Neural cell (in vitro differentiated cells): ENCODE measurements at regions not wholly inside any gene's neighbourhood (a gene's known extent, or its start where the extent isn't known, plus 50 kb on each side); places are given as distances from the start of the nearest gene placed in this dataset.

Source experiments
- H2AFZ ChIP-seq: fragments of 200-600, 300-800 bp; sonication (generic), shearing (Covaris generic); 2 replicates; pipeline ENCODE4 v1.6.0; 2014; ENCODE audit warnings: low read depth, mild to moderate bottlenecking, antibody characterized with exemption, low read length, moderate library complexity
- H3F3A ChIP-seq: fragments of 200-600 bp; shearing (Covaris generic); 2 replicates; pipeline ENCODE4 v1.6.1; 2016; ENCODE audit warnings: mild to moderate bottlenecking, moderate library complexity, mixed read lengths, antibody characterized with exemption, low read length; ENCODE audit not compliant: insufficient read depth, poor library complexity, severe bottlenecking
- H3K27ac ChIP-seq: fragments of 200-600, 300-800 bp; sonication (generic), shearing (Covaris generic); 2 replicates; pipeline ENCODE4 v1.5.1; 2014; ENCODE audit warnings: mild to moderate bottlenecking, low read length, moderate library complexity
- H3K27me3 ChIP-seq: fragments of 300-800, 200-600 bp; sonication (generic), shearing (Covaris generic); 2 replicates; pipeline ENCODE4 v1.6.0; 2014; ENCODE audit warnings: mild to moderate bottlenecking, low read depth, low read length, moderate library complexity; ENCODE audit not compliant: insufficient read depth
- H3K36me3 ChIP-seq: fragments of 300-800, 200-600 bp; sonication (generic), shearing (Covaris generic); 2 replicates; pipeline ENCODE4 v1.5.1; 2014; ENCODE audit warnings: mild to moderate bottlenecking, antibody characterized with exemption, low read length, moderate library complexity; ENCODE audit not compliant: insufficient read depth
- H3K4me2 ChIP-seq: fragments of 300-800, 200-600 bp; sonication (generic), shearing (Covaris generic); 2 replicates; pipeline ENCODE4 v1.6.0; 2014; ENCODE audit warnings: mild to moderate bottlenecking, low read length
- H3K4me3 ChIP-seq: fragments of 300-800, 200-600 bp; sonication (generic), shearing (Covaris generic); 2 replicates; pipeline ENCODE4 v1.5.1; 2014; ENCODE audit warnings: mild to moderate bottlenecking, low read length, moderate library complexity
- H3K79me2 ChIP-seq: fragments of 200-600 bp; shearing (Covaris generic); replicated peaks from 2 replicates; pipeline ENCODE4 v1.6.0; 2014; ENCODE audit warnings: mild to moderate bottlenecking, low read length, moderate library complexity; ENCODE audit not compliant: insufficient read depth
- H3K9ac ChIP-seq: fragments of 300-800, 200-600 bp; sonication (generic), shearing (Covaris generic); 2 replicates; pipeline ENCODE4 v1.6.1; 2016; ENCODE audit warnings: mild to moderate bottlenecking, low read length, mixed read lengths
- H3K9me2 ChIP-seq: fragments of 200-600 bp; shearing (Covaris generic); 2 replicates; pipeline ENCODE4 v1.6.1; 2016; ENCODE audit warnings: mild to moderate bottlenecking, low read length, mixed read lengths; ENCODE audit not compliant: insufficient read depth
- H3K9me3 ChIP-seq: fragments of 200-600, 300-800 bp; sonication (generic), shearing (Covaris generic); 2 replicates; pipeline ENCODE4 v1.6.1; 2016; ENCODE audit warnings: mild to moderate bottlenecking, mixed run types, low read length, moderate library complexity, mixed read lengths
- H4K20me1 ChIP-seq: fragments of 200-600 bp; shearing (Covaris generic); 2 replicates; pipeline ENCODE4 v1.6.1; 2016; ENCODE audit warnings: mild to moderate bottlenecking, mixed run types; ENCODE audit not compliant: insufficient read depth
- CTCF ChIP-seq: fragments of 450-650 bp; IDR thresholded peaks from 2 replicates; pipeline ENCODE4 v1.5.1; 2014; ENCODE audit warnings: antibody characterized with exemption, mild to moderate bottlenecking, moderate library complexity; ENCODE audit not compliant: poor library complexity, severe bottlenecking
- EP300 ChIP-seq: fragments of 450-650 bp; conservative IDR thresholded peaks from 2 replicates; pipeline ENCODE4 v1.6.1; 2014; ENCODE audit warnings: antibody characterized with exemption, mild to moderate bottlenecking, moderate library complexity; ENCODE audit not compliant: poor library complexity, severe bottlenecking
- EZH2 ChIP-seq: fragments of 200-600, 300-800 bp; shearing (Covaris generic), sonication (generic); IDR thresholded peaks from 2 replicates; pipeline ENCODE4 v1.6.1; 2014; ENCODE audit warnings: antibody characterized with exemption, low read length, borderline replicate concordance, mild to moderate bottlenecking; ENCODE audit not compliant: insufficient read depth, poor library complexity, severe bottlenecking
- MXI1 ChIP-seq: fragments of 450-650 bp; conservative IDR thresholded peaks from 2 replicates; pipeline ENCODE4 v1.6.1; 2014; ENCODE audit warnings: antibody characterized with exemption, mild to moderate bottlenecking; ENCODE audit not compliant: poor library complexity, severe bottlenecking
- POLR2AphosphoS5 ChIP-seq: IDR thresholded peaks from 2 replicates; pipeline ENCODE4 v1.6.1; 2012
- RAD21 ChIP-seq: fragments of 450-650 bp; conservative IDR thresholded peaks from 2 replicates; pipeline ENCODE4 v1.6.1; 2014; ENCODE audit warnings: antibody characterized with exemption, mild to moderate bottlenecking, moderate library complexity
- SMC3 ChIP-seq: fragments of 450-650 bp; conservative IDR thresholded peaks from 2 replicates; pipeline ENCODE4 v1.6.1; 2014; ENCODE audit warnings: antibody characterized with exemption, mild to moderate bottlenecking, moderate library complexity; ENCODE audit not compliant: poor library complexity
- TAF1 ChIP-seq: IDR thresholded peaks from 2 replicates; pipeline ENCODE4 v1.6.1; 2012; ENCODE audit warnings: low read depth
- TF ChIP-seq, protein P1 (sequence below): IDR thresholded peaks from 2 replicates; pipeline ENCODE4 v1.6.1; 2012; ENCODE audit warnings: borderline replicate concordance

DNA sequence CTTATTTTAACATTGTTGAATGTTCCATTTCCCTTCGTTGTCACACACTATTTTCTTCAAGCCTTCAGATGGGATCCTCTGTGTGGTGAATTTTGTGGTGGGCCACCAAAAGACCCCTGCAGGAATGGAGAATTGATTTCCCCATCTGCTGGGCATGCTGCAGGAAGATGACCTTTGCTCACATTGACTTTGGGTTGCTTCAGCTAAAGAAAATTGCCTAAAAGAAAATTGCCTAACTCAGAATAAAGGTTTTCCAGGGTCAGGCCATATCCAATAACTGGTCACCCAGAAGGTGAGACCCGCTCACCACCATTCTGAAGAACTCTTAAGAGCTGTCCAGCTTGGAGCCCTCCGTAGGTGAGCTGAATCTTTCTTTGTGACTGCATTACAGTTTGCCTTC, 192.5 kb downstream of the CDH7 start:
- Histone ChIP-seq H3K9me2 (no peaks in the 10 kb centered on the region), H3K4me2 (no peak overlapping the region), H3K79me2 (no peaks in the 10 kb centered on the region), H3K9ac (no peak overlapping the region), H3K4me3 (no peak overlapping the region), H3K27me3 (no peaks in the 10 kb centered on the region), H3F3A (no peaks in the 10 kb centered on the region), H3K9me3 (no peaks in the 10 kb centered on the region), H4K20me1 (no peaks in the 10 kb centered on the region), H3K27ac (no peak overlapping the region), H2AFZ (no peak overlapping the region), H3K36me3 (no peaks in the 10 kb centered on the region)
- TF ChIP-seq RAD21 (no peak), EP300 (no peak), SMC3 (no peak), EZH2 (no peak), TAF1 (no peak), CTCF (no peak), MXI1 (no peak), POLR2AphosphoS5 (no peak)
- TF ChIP-seq, protein P1, sequence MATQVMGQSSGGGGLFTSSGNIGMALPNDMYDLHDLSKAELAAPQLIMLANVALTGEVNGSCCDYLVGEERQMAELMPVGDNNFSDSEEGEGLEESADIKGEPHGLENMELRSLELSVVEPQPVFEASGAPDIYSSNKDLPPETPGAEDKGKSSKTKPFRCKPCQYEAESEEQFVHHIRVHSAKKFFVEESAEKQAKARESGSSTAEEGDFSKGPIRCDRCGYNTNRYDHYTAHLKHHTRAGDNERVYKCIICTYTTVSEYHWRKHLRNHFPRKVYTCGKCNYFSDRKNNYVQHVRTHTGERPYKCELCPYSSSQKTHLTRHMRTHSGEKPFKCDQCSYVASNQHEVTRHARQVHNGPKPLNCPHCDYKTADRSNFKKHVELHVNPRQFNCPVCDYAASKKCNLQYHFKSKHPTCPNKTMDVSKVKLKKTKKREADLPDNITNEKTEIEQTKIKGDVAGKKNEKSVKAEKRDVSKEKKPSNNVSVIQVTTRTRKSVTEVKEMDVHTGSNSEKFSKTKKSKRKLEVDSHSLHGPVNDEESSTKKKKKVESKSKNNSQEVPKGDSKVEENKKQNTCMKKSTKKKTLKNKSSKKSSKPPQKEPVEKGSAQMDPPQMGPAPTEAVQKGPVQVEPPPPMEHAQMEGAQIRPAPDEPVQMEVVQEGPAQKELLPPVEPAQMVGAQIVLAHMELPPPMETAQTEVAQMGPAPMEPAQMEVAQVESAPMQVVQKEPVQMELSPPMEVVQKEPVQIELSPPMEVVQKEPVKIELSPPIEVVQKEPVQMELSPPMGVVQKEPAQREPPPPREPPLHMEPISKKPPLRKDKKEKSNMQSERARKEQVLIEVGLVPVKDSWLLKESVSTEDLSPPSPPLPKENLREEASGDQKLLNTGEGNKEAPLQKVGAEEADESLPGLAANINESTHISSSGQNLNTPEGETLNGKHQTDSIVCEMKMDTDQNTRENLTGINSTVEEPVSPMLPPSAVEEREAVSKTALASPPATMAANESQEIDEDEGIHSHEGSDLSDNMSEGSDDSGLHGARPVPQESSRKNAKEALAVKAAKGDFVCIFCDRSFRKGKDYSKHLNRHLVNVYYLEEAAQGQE = no peak

GRCh38 chr18:65942854-65943253, 192.0 kb downstream of the CDH7 start:
- H3K4me3 ChIP-seq = no peak overlapping the region
- no peaks in the 10 kb centered on the region for H3K36me3 ChIP-seq
- no peaks in the 10 kb centered on the region for H3K79me2 ChIP-seq
- TF ChIP-seq, protein P1 = no peak
- TF ChIP-seq RAD21 (no peak), EP300 (no peak), SMC3 (no peak), POLR2AphosphoS5 (no peak), CTCF (no peak), MXI1 (no peak), EZH2 (no peak), TAF1 (no peak)
- no peaks in the 10 kb centered on the region for H3K9me2 ChIP-seq
- H3F3A ChIP-seq = no peaks in the 10 kb centered on the region
- H3K4me2 ChIP-seq = no peak overlapping the region
- no peak overlapping the region for H2AFZ ChIP-seq
- no peak overlapping the region for H3K9ac ChIP-seq
- H4K20me1 ChIP-seq = no peaks in the 10 kb centered on the region
- H3K27ac ChIP-seq = no peak overlapping the region
- no peaks in the 10 kb centered on the region for H3K9me3 ChIP-seq
- no peaks in the 10 kb centered on the region for H3K27me3 ChIP-seq
